Fibroblast of skin of right quadriceps (primary cell): ENCODE measurements at regions not wholly inside any gene's neighbourhood (a gene's known extent, or its start where the extent isn't known, plus 50 kb on each side); places are given as distances from the start of the nearest gene placed in this dataset.

Source experiments
- DNase-seq: peaks from one replicate; pipeline ENCODE4 v3.0.0-alpha.2; 2013

DNA sequence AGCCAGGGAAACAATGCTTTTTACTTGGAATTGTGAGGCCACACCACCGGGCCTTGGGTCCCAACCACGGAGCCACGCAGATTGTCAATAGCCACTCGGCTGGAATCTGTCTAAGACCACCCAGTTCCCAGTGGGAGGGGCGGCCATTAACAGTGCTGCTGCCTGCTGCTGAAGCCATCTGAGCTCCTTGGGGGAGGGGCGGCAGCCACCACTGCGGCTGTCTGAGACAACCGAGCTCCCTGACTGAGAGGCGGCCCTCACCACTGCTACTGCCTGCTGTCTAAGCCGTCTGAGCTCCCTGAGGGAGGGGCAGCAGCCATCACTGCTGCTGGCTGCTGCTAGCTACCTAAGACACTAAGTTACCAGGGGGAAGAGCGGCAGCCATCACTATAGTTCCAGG lies 64.3 kb downstream of the DMRTA2 start:
- no peak for DNase-seq

DNA sequence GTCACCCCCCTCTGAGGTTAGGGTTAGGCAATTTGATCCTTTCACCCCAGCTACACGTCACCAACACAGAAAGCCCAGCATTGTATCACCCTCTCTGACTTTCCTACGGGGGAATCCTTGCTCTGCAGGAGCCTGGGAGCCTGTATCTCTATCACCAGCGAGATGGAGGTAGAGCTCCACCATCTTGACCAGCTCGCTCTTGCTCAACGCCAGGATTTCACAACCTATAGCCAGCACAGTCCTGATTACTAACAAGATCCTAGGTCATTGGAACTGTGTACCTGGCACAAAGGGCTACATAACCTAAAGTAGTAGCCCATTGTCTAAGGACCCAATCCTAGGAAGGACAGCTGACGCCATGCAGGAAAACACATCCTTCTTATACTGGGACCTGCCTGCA lies 66.1 kb downstream of the DMRTA2 start:
- no peak for DNase-seq

GRCh38 chr1:50354813-50355212 lies 68.4 kb downstream of the DMRTA2 start:
- DNase-seq = no peak

DNA sequence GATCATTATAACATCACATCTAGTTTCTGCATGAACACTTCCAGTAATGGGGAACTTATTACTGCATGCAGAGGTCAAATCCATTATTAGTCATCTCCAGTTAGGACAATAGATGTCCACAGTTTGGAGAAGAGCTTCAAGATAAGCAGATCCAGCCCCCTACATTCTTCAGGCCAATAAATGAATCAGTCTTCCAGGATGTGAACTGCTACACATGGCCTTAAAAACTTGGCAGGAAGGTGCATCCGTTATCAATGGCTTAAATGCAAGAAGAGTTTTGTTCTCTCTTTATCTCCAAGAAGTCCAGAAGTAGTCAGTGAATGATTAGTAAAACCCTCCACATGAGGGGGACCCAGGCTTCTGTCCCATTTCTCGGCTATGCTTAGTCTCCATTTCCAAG lies 70.8 kb downstream of the DMRTA2 start:
- no peak for DNase-seq

DNA sequence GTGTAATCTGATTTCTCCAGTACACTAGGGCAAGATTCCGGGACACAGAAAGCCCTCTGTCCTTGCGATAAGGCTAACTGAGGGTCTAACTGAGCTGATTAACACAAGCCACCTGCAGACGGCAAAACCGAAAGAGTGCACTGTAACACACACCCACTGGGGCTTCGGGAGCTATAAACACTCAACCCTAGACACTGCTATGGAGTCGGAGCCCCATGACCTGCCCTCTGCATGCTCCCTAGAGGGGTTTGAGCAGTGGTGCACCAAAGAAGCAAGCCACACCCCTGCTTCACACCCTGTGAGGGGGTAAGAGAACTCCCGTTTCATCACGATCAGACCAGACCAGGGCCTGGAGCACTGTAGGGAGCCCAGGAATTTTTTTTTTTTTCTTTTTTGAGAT lies 72.4 kb downstream of the DMRTA2 start:
- DNase-seq = no peak

DNA sequence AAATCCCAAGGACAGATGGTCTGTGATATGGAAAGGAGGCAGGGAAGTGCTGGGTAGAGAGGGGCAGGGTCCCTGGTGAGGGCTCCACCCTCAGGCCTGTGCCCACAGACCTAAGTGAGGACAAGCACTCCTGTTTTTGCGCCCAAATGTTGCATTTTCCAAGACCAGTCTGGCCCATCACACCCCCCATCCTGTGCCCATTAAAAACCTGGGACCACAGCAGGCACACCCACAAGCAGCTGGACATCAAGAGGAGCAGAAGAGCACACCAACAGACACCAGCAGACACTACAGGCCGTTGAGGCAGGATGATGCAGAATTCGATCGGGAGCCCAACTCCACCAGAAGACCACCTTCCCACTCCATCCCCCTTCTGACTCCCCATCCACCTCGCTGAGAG lies 72.8 kb downstream of the DMRTA2 start:
- no peak for DNase-seq

- no peak for DNase-seq
These were observed 74.0 kb downstream of the DMRTA2 start for GRCh38 chr1:50349242-50349565.

GRCh38 chr1:50348449-50349241 lies 74.6 kb downstream of the DMRTA2 start:
- DNase-seq = peak; percentile 69

DNA sequence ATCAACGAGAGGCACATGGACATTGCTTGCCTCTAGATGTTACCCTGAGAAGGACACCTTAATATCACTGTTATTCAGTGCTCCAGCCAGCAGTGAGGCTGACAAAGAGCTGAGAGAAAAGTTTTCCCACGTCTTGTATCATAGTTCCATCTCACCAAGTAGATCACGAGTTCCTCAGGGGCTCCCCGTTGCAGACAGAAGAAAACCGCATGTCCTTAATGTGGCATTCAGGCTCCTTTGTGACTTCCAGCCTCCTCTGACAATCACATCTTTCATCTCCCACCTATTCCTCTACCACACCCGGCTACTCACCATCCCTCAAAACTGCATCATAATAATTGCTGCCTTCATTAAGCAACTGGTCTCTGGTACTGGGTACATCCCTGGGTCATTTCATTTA lies 75.3 kb downstream of the DMRTA2 start:
- no peak for DNase-seq

- no peak for DNase-seq
These were observed 76.6 kb downstream of the DMRTA2 start for GRCh38 chr1:50346621-50347020.

DNA sequence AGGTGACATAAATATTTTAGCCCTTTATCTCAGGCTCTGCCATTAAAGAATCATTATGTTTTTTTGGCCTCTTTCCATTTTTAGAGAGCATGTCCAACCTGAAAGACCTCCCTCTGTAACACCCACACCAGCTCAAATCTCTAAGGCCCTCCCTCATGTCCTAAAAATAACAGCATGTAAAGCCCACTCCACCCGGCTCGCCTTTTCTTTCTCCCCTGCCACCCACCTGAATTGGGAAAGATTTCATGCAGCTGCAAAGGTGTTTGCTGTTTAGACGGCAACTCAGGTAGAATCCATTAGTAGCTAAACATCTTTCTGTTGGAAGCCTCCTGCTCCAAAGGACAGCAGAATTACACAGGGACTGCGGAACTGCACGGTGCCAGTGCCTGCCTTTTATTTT lies 79.9 kb downstream of the DMRTA2 start:
- no peak for DNase-seq

DNA sequence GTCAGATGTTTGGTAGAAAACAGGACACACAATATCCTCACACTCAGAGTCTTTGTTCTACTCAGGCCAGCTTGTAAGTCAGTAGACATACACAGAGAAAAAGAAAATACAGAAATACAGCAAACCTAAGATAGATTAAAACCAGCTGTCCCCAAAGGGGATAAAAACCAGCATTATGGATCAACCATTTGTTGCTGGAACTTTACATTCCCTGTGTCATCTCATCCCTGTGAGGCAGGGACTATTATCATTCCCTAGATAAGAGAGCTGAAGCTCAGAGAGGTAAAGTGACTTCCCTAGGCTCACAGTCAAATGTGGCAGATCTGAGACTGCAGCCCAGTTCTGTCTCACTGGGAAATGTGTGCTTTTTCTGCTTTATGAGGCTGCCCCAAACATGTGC lies 80.7 kb downstream of the DMRTA2 start:
- no peak for DNase-seq

DNA sequence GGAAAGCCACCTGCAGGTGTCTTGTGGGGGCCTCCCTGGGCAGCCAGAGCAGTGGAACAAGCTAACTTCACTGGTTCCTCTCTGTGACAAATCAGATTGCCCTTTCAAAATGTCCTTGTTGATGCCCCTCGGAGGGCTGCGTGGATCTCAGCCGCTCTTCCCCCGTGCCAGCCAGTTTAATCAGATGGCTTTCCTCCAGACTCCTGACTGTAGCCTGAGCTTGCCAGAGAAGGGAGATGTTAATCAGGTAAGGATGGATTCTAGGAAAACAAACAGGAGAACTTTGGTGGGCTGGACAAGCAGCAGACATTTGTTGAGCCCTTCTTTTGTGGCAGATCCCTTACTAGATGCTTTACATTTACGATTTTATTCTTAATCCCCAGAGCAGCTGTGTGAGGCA lies 88.2 kb downstream of the DMRTA2 start:
- DNase-seq = no peak

- peak; percentile 27 for DNase-seq
These were observed 89.7 kb downstream of the DMRTA2 start for GRCh38 chr1:50333595-50333974.

DNA sequence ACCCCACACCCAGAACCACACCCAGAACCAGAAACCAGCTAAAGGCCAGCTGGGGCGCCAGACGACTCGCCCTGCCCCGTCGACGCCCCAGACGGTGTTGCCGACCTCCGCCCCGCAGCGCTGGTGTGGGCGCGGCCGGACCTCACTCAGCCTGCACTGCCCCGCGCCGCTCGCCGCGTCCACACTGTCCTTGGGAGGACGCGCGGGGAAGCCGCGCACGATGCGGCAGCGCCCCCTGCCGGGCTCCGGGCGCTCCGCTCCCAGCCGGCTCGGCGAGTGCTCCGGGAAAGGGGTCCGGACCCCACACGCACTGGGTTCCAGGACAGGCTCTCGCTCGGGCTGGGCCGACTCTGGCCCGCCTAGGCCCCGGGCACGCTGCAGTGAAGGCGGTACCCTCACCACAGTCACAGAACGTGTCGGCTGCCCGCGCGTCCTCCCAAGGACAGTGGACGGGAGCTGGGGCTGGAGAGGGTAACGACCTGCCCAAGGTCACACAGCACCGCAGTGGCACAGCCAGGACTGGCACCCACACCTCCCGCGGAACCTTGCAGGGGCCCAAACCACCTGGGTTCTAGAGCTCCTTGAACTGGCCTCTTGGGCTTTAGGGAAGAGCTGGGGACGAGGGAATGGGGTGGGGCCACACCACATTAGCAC lies 90.2 kb downstream of the DMRTA2 start:
- peak; percentile 44 for DNase-seq

GRCh38 chr1:50329332-50329932 lies 93.8 kb downstream of the DMRTA2 start:
- no peak for DNase-seq

GRCh38 chr1:50328552-50328951 lies 94.7 kb downstream of the DMRTA2 start:
- no peak for DNase-seq

DNA sequence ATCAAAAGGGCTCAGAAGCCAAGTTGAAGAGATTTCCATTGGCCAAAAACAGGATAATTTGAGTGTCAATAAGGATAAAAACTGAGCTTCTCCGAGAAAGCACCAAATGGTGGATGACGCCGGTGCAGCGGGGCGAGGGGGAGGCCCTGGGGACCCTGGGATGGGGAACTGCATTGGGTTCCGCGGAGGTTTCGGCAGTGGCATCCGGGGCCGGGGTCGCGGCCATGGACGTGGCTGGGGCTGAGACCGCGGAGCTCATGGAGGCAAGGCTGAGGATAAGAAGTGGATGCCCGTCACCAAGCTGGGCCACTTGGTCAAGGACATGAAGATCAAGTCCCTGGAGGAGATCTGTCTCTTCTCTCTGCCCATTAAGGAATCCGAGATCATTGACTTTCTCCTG lies 97.2 kb downstream of the DMRTA2 start:
- DNase-seq = no peak

DNA sequence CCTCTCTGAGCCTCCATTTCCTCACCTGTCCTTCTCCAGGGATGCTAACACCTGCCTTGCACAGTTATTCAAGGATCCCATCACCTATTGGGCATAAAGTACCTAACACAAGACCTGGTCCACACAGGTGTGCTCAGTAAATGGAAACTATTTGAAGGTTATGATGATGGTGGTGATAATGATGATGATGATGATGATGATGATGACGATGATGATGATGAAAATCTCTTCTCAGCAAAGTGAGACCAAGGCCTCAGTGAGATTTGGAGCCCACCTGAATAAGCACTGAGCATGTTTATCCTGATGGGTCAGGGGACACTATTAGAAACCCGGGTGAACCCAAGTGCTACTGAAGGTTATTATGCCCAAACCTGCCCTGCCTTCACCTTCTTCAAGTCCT lies 100.7 kb downstream of the DMRTA2 start:
- no peak for DNase-seq

GRCh38 chr1:50318428-50318827 lies 104.8 kb downstream of the DMRTA2 start:
- DNase-seq = no peak

DNA sequence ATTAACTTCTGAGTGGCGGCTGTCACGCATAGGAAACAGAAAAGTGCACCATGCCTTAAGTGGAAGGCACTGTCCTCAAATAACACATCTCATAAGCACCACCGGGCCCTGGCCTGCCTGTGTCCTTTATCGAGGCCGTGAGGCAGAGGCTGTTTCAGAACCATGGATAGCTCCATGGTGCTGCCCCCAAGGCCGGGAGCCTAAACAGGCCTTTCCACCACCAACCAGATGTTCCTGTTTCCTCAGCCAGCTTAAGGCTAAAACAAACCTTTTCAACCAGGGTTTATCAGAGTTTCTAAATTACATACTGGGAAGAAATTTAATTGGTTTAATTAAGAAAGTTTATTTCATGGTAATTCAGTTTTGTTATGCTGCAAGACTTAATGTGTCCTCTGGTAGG lies 114.4 kb downstream of the DMRTA2 start:
- DNase-seq = peak; percentile 32

DNA sequence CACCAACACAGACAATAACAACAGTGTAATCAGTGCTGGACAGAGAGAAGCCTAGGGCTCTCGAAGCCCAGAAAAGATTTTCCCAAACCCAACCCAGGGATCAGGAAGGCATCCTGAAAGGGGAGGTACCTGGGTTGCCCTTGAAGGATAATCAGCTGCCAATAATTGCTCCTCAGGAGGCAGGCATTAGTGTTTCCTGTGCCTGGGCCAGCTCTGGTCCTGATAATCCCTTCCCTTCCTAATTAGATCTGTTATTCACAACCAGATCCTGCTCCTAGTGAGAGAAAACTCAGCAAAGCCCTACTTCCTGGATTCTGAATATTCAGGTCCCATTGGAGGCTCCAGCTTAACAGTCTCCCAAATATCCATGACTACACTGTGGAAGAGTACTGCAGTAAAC lies 117.4 kb downstream of the DMRTA2 start:
- no peak for DNase-seq

- no peak for DNase-seq
These were observed 122.9 kb downstream of the DMRTA2 start for GRCh38 chr1:50300297-50300696.

GRCh38 chr1:50295566-50295965 lies 127.7 kb downstream of the DMRTA2 start:
- no peak for DNase-seq

DNA sequence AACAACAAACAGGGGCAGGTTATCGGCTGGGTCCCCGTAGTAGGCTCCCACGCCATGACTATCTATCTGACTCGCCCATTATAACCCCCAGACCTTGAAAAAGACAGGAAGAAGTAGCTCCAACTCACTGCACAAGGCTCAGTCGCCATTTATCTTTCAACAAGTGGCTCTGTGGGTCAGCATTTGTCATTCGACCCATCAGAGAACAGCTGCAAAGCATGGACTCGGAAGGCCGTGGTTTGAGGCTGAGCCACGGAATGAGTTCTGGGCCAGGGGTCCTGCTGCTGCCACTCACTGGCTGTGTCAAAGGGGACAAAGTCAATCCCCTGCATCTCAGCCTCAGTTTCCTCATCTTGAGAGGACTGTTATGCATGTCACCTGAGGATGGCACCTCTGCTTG lies 131.0 kb downstream of the DMRTA2 start:
- DNase-seq = no peak
